Immature natural killer cell (primary cell): ENCODE measurements at regions not wholly inside any gene's neighbourhood (a gene's known extent, or its start where the extent isn't known, plus 50 kb on each side); places are given as distances from the start of the nearest gene placed in this dataset.

Source experiments
- DNase-seq, 3 donors: peaks; one replicate each; pipeline ENCODE4 v3.0.0; 2022; ENCODE audit warnings: mixed read lengths in 1 of 3
- H3K27ac Mint-ChIP-seq, 6 donors: one replicate each; pipeline ENCODE4 v1.8.0; 2020; ENCODE audit warnings: mixed read lengths in 6 of 6, mild to moderate bottlenecking in 5 of 6, inconsistent platforms in 4 of 6, moderate library complexity in 3 of 6
- H3K27me3 Mint-ChIP-seq, 3 donors: one replicate each; pipeline ENCODE4 v1.8.0; 2020 to 2021; ENCODE audit warnings: low read depth in 3 of 3, mild to moderate bottlenecking in 3 of 3, mixed read lengths in 3 of 3, moderate library complexity in 3 of 3, inconsistent platforms in 1 of 3
- H3K36me3 Mint-ChIP-seq, 3 donors: one replicate each; pipeline ENCODE4 v1.8.0; 2020; ENCODE audit warnings: mixed read lengths in 3 of 3, inconsistent platforms in 2 of 3, mild to moderate bottlenecking in 2 of 3
- H3K4me1 Mint-ChIP-seq, 2 donors: one replicate each; pipeline ENCODE4 v1.8.0; 2020; ENCODE audit warnings: inconsistent platforms in 2 of 2, mild to moderate bottlenecking in 2 of 2, mixed read lengths in 2 of 2, moderate library complexity in 1 of 2
- H3K4me3 Mint-ChIP-seq, 5 donors: one replicate each; pipeline ENCODE4 v1.8.0; 2020; ENCODE audit warnings: mild to moderate bottlenecking in 5 of 5, mixed read lengths in 5 of 5, inconsistent platforms in 3 of 5, moderate library complexity in 3 of 5
- H3K9me3 Mint-ChIP-seq, 6 donors: one replicate each; pipeline ENCODE4 v1.8.0; 2020; ENCODE audit warnings: mild to moderate bottlenecking in 6 of 6, mixed read lengths in 6 of 6, inconsistent platforms in 4 of 6, moderate library complexity in 3 of 6

DNA sequence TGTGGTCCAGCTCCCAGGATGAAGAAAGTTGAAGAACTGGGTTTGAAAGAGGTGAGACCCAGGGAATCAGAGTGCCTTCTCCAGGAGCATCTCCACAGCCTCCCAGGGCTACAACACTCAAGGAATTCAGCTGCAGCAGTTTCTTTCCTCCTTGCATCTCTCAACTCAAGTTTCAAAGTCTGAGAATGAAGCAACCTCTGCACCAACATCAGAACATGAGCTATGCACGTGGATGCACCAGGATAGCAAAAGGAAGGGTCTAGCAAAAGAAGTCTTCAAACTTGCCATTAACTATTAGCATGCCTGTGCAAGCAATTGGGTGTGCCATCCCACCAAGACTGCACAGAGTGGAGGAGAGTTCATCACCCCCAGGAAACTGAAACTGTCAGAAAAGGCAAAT, 193.9 kb downstream of the OTOR start:
- peaks cover 0 to 7% (median under 1%) of the 10 kb centered on the region in 6 donors for H3K9me3 Mint-ChIP-seq
- no peak for DNase-seq
- H3K27me3 Mint-ChIP-seq = peaks cover 2 to 4% (median 3%) of the 10 kb centered on the region in 3 donors
- no peaks in the 10 kb centered on the region for H3K4me1 Mint-ChIP-seq
- no peaks in the 10 kb centered on the region for H3K36me3 Mint-ChIP-seq
- H3K27ac Mint-ChIP-seq = no peak overlapping the region
- no peak overlapping the region for H3K4me3 Mint-ChIP-seq

DNA sequence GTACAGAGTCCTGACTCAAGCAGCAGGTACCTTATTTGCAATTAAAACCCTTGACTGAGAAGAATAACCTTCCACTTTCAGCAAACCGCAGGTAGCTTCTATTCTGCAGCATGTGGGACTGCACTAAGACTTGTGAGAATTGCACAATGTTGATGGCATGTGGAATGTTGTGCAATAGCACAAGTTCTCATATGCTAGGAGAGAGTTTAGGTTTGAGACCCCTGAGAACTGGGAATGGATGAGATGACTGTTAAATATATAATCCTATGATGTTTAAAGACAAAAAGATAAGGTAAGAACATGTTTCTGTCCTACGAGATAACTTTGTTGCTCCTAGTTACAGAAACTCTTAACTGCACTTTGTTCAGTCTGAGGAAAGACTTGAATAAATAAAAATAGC, 194.6 kb downstream of the OTOR start:
- H3K27me3 Mint-ChIP-seq = peaks cover 2 to 4% (median 3%) of the 10 kb centered on the region in 3 donors
- peaks cover 0 to 7% (median 0%) of the 10 kb centered on the region in 6 donors for H3K9me3 Mint-ChIP-seq
- no peaks in the 10 kb centered on the region for H3K36me3 Mint-ChIP-seq
- no peaks in the 10 kb centered on the region for H3K4me1 Mint-ChIP-seq
- DNase-seq = no peak
- no peak overlapping the region for H3K27ac Mint-ChIP-seq
- H3K4me3 Mint-ChIP-seq = no peak overlapping the region

DNA sequence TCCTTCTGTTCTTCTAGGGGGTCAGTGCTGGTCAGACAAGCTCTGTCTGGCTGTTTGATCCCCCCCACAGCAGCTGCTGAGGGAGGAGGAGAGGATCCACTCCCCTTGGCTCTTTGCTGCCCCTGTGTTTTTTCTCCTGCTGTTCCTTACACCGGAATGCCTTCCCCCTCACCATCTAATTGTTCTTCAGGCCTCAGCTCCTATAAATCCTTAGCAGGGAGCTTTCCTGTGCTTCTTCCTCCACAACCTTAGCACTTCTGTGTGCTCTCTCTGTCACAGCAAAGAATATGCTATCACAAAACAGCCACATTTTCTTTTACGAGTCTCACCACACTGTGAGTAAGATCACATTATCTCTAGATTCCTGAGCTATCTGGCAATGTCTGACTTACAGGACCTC, 196.6 kb downstream of the OTOR start:
- Mint-ChIP-seq H3K27ac (no peak overlapping the region), H3K4me3 (no peak overlapping the region), H3K27me3 (peaks cover 2 to 4% (median 3%) of the 10 kb centered on the region in 3 donors), H3K36me3 (no peaks in the 10 kb centered on the region), H3K4me1 (no peaks in the 10 kb centered on the region), H3K9me3 (peaks cover 0 to 12% (median 2%) of the 10 kb centered on the region in 6 donors)
- no peak for DNase-seq

DNA sequence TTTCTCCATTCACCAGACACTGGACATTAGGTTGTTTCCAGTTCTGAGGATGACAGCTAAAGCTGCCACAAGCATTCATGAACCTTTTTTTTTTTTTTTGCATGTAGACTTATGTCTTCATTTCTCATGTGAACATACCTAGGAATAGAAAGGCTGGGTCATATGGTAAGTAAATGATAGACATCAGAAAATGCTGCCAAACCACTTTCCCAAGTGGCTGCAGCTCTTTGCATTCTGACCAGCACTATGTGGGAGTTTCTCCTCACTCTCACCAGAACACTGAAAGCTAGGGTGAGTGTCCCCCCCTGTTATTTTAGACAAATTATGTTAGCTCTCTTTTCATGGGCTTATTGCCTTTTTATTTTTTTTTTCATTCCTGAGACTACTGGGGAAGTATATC, 197.5 kb downstream of the OTOR start:
- Mint-ChIP-seq H3K36me3 (no peaks in the 10 kb centered on the region), H3K9me3 (peaks cover 0 to 20% (median 4%) of the 10 kb centered on the region in 6 donors), H3K27me3 (peaks cover under 1 to 4% (median 3%) of the 10 kb centered on the region in 3 donors), H3K27ac (no peak overlapping the region), H3K4me1 (no peaks in the 10 kb centered on the region), H3K4me3 (no peak overlapping the region)
- DNase-seq = no peak

DNA sequence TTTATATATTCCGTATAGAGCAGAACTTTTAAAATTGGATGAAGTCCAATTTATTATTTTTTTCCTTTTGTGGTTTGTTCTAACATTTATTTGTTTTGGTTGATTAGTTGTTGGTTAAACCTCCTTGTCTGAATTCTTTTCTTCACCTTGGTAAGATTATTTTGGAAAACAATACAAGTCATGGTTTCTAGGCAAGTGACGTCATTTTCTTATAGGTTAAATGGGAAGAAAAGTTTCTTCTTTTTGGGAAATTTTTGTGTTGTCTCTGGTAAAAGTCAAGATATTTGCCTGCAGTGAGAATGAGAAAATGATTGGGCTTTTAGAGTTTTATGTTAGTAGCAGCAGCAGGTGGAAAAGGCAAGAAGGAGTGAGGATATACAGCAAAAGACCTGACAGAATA, 197.9 kb downstream of the OTOR start:
- no peak overlapping the region for H3K4me3 Mint-ChIP-seq
- DNase-seq = no peak
- H3K27me3 Mint-ChIP-seq = peaks cover 0 to 7% (median 4%) of the 10 kb centered on the region in 3 donors
- peaks cover 0 to 23% (median 4%) of the 10 kb centered on the region in 6 donors for H3K9me3 Mint-ChIP-seq
- no peaks in the 10 kb centered on the region for H3K4me1 Mint-ChIP-seq
- H3K27ac Mint-ChIP-seq = no peak overlapping the region
- no peaks in the 10 kb centered on the region for H3K36me3 Mint-ChIP-seq

DNA sequence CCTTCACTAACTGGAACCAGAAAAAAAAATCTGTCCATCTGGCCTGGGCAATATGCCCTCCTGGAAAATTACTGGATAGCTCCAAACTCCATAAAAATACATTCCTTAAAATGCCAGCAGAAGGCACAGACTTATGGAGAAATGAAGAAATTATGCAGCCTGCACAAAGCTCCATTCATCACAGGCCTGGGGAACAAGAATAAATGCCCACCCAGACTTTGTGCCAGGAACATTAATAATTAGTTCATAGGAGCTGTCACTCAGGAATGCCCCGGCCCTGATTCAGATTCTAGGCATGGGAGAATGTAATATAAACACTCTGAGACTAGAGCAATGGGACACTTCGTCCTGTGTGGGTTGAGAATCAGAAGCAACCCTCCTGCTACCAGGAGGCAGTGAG, 199.3 kb downstream of the OTOR start:
- Mint-ChIP-seq H3K4me3 (no peak overlapping the region), H3K9me3 (peaks cover 0 to 28% (median 4%) of the 10 kb centered on the region in 6 donors), H3K27ac (no peak overlapping the region), H3K36me3 (no peaks in the 10 kb centered on the region), H3K27me3 (peaks cover 0 to 7% (median 4%) of the 10 kb centered on the region in 3 donors), H3K4me1 (no peaks in the 10 kb centered on the region)
- no peak for DNase-seq

DNA sequence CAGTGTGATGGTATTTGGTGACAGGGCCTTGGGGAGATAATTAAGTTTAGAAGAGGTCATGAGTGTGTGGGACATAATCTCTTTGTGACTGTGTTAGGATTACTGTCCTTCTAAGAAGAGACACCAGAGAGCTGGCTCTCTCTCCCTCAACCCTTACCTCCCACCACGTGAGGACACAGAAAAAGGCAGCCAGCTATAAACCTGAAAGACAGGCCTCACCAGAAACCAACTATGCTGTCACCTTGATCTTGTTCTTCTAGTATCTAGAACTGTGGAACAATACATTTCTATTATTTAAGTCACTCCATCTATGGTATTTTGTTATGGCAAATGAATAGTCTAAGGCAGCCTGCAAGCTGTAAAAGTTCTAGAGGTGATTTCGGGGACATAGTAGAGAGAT, 203.7 kb downstream of the OTOR start:
- Mint-ChIP-seq H3K36me3 (peaks cover 0 to 2% (median 0%) of the 10 kb centered on the region in 3 donors), H3K27ac (no peak overlapping the region), H3K4me1 (no peaks in the 10 kb centered on the region), H3K27me3 (peaks cover 0 to 8% (median 2%) of the 10 kb centered on the region in 3 donors), H3K4me3 (no peak overlapping the region), H3K9me3 (peaks cover 0 to 23% (median 4%) of the 10 kb centered on the region in 6 donors)
- no peak for DNase-seq

DNA sequence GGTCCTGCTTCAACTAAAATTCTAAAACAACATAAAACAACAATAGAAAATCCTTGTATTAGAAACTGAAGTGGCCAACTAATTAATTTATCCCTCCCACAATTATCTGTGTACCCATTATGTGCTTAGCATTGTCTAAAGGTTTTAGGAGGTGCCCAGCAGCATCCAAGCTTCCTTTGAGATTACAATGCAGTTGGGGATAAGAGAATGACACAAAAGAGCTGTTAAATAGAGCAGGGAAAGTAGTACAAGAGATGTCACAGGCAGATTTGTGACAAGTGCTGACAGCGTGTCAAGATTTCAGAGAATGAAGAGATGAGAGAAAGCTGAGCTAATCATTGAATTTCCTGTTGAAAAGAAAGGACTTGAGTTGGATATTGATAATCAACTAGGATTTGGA, 204.8 kb downstream of the OTOR start:
- H3K36me3 Mint-ChIP-seq = peaks cover 0 to 3% (median 0%) of the 10 kb centered on the region in 3 donors
- H3K27ac Mint-ChIP-seq = no peak overlapping the region
- no peaks in the 10 kb centered on the region for H3K4me1 Mint-ChIP-seq
- DNase-seq = no peak
- peaks cover 0 to 27% (median 6%) of the 10 kb centered on the region in 6 donors for H3K9me3 Mint-ChIP-seq
- peaks cover 0 to 8% (median 2%) of the 10 kb centered on the region in 3 donors for H3K27me3 Mint-ChIP-seq
- no peak overlapping the region for H3K4me3 Mint-ChIP-seq

DNA sequence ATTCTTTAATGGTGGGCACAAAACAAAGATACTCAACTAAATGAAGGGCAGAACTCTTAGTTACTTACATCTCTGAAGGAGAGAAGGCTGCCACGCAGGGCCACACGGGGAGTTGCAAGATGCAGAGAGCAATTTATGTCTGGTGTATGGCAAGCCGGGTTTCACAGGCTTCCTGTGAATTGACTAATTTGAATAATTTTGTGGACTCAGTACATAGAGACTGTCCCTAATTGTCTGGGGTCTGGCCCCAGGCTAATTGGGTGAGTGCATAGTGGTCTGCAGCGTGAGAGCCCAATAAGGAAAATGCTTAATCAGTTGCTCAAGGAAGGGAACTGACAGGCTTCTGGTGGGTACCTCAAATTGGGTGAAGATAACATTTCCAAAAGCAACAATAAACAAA, 205.7 kb downstream of the OTOR start:
- Mint-ChIP-seq H3K4me3 (no peak overlapping the region), H3K9me3 (peaks cover 0 to 27% (median 4%) of the 10 kb centered on the region in 6 donors), H3K4me1 (no peaks in the 10 kb centered on the region), H3K27me3 (peaks cover 0 to 8% (median 2%) of the 10 kb centered on the region in 3 donors), H3K36me3 (peaks cover 0 to 3% (median 0%) of the 10 kb centered on the region in 3 donors), H3K27ac (no peak overlapping the region)
- no peak for DNase-seq

DNA sequence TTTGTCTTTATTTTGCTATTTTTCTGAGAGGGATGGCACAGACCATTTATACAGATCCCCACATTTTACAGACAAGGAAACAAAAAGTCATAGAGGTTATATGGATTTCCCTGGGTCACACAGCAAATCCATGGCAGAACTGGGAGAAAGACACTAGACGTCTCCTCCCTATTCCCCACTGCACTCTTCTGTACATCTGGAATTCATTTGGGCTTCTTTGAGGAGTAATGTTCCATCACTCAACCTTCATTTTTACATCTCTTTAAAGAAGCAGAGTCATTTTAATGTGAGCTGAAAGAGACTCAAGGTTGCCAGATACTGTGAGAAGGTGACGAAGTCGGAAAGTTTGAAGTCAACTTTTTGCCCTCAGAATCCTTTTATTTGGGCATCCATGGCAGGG, 207.3 kb downstream of the OTOR start:
- no peaks in the 10 kb centered on the region for H3K4me1 Mint-ChIP-seq
- peaks cover 0 to 3% (median 0%) of the 10 kb centered on the region in 3 donors for H3K36me3 Mint-ChIP-seq
- peaks cover 0 to 16% (median 4%) of the 10 kb centered on the region in 6 donors for H3K9me3 Mint-ChIP-seq
- no peak overlapping the region for H3K27ac Mint-ChIP-seq
- H3K4me3 Mint-ChIP-seq = no peak overlapping the region
- DNase-seq = no peak
- H3K27me3 Mint-ChIP-seq = peaks cover 0 to 8% (median 3%) of the 10 kb centered on the region in 3 donors

DNA sequence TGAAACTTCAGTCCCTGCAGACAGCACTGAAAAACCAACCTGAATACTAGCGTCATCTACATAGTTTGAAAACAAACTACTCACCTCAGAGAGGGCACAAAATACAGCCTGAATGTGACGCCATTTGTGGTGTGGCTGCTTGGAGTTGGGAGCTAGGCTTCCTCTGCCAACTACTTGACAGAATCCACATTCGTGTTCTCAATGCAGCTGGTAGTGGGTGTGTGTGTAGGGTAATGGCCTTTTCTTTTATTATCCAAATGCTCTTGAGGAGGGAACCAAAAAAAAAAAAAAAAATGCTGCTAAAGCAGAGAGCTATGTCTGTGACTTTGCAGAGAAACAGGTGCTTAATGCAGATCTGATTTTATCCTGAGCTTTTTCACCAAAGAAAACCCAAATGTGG, 207.8 kb downstream of the OTOR start:
- H3K36me3 Mint-ChIP-seq = peaks cover 0 to 3% (median 0%) of the 10 kb centered on the region in 3 donors
- no peaks in the 10 kb centered on the region for H3K4me1 Mint-ChIP-seq
- H3K4me3 Mint-ChIP-seq = no peak overlapping the region
- peaks cover 0 to 12% (median 5%) of the 10 kb centered on the region in 6 donors for H3K9me3 Mint-ChIP-seq
- no peak for DNase-seq
- H3K27me3 Mint-ChIP-seq = peaks cover 0 to 5% (median 4%) of the 10 kb centered on the region in 3 donors
- no peak overlapping the region for H3K27ac Mint-ChIP-seq

DNA sequence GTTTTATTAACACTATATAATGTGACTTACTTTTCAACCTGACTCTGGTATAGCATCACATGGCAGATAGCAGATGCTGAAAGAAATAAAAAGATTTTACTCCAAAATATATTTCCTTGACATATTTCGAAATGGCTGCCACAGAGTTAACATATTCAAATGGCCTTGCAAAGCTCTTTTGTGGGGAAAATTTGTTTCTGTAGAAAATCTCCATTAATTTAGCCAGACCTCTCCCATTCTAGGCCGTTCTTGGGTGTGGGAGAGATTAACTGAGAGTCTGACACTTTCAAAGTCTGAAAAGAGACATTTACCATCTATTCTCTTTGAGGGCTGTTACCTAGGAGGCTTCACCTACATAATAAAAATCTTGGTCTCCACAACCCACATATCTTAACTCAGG, 217.2 kb downstream of the OTOR start:
- Mint-ChIP-seq H3K4me1 (no peaks in the 10 kb centered on the region), H3K27me3 (peaks cover 0 to 6% (median 2%) of the 10 kb centered on the region in 3 donors), H3K4me3 (no peak overlapping the region), H3K27ac (no peak overlapping the region), H3K36me3 (no peaks in the 10 kb centered on the region), H3K9me3 (peaks cover 0 to 29% (median 8%) of the 10 kb centered on the region in 6 donors)
- no peak for DNase-seq

DNA sequence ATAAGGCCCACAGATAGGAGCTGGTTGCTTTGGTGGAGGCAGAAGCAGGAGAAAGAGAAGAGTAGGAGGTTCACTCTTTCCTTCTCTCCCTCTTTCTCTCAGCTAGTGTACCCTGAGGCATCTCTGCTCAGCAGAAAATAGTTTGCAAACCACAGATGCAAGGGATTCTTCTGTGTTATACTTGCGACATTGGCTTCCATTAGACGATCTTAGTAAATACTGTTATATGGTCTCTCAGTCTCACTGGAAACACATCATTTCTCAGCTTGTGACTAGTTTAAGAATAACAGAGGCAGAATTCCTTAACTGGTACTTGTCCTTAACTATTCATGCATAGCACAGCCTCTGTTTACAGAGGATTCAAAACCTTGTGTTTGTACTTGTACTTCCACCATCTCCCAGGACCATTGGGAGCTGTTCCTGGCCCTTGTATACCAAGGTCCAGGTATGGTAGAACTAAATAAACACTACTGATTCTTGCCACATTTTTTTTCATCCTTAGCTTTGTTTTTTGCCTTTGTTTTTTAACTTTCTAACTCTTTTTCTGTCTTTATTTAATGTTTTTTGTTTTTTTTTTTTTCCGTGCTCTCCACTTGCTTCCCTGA, 218.2 kb downstream of the OTOR start:
- no peak for DNase-seq
- Mint-ChIP-seq H3K36me3 (no peaks in the 10 kb centered on the region), H3K27me3 (peaks cover 0 to 4% (median 2%) of the 10 kb centered on the region in 3 donors), H3K4me1 (no peaks in the 10 kb centered on the region), H3K4me3 (no peak overlapping the region), H3K27ac (no peak overlapping the region), H3K9me3 (peaks cover 0 to 29% (median 6%) of the 10 kb centered on the region in 6 donors)

DNA sequence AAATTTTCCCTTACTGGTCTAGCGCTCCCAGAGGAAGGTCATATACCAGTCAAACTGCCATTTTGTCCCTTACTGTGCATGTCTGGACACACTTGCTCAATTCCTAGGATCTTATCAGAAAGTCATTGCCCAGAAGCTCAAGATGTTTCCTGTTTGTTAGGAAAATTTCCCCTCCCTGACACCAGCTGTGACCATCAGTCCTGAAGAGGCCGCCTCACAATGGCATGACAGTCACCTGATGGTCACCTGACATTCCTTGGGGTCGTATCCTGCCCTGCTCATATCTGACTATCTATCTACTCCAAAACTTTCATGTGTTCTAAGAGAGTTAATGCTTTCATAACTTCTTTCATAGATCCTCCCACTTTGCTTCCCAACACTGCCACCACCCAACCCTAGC, 219.9 kb downstream of the OTOR start:
- Mint-ChIP-seq H3K36me3 (no peaks in the 10 kb centered on the region), H3K4me3 (no peak overlapping the region), H3K27ac (no peak overlapping the region), H3K9me3 (peaks cover 0 to 16% (median 7%) of the 10 kb centered on the region in 6 donors), H3K27me3 (peaks cover 0 to 4% (median under 1%) of the 10 kb centered on the region in 3 donors), H3K4me1 (no peaks in the 10 kb centered on the region)
- no peak for DNase-seq

DNA sequence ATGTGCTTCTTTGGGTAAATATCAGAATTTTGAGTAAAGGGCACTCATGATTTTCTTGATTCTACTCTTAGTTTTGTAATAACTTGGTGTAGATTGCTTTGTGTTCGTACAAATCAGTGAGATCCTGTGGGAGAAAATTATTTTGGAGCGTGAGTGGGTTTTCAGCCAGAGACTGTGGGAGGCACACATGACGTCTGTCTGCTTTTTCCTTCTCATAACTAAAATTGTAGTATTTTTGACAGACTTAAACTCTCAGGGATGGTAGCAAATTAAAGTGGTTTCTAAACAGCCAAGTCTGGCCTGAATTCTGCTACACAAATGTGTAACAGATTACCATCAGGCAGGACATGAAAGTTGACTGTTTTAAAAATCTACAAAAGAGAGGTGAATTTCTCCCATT, 222.6 kb downstream of the OTOR start:
- H3K27me3 Mint-ChIP-seq = peaks cover 0 to 4% (median 0%) of the 10 kb centered on the region in 3 donors
- H3K4me3 Mint-ChIP-seq = no peak overlapping the region
- no peaks in the 10 kb centered on the region for H3K36me3 Mint-ChIP-seq
- no peak overlapping the region for H3K27ac Mint-ChIP-seq
- DNase-seq = no peak
- peaks cover 0 to 16% (median 7%) of the 10 kb centered on the region in 6 donors for H3K9me3 Mint-ChIP-seq
- no peaks in the 10 kb centered on the region for H3K4me1 Mint-ChIP-seq
